H1 (cell line): ENCODE measurements at regions not wholly inside any gene's neighbourhood (a gene's known extent, or its start where the extent isn't known, plus 50 kb on each side); places are given as distances from the start of the nearest gene placed in this dataset.
"Not testable (repeated sequence)": the region's sequence is repeated elsewhere in the genome, so short reads cannot be mapped to it uniquely, and the experiment has no call there.

ENCODE experiments used
- CBX5 ChIP-seq: fragments of 300-800, 300-1000 bp; sonication (generic); IDR thresholded peaks from 2 replicates; pipeline ENCODE4 v1.7.1; 2016; ENCODE audit warnings: antibody characterized with exemption, low read length, low read depth
- CEBPB ChIP-seq: IDR thresholded peaks from 2 replicates; pipeline ENCODE4 v1.6.1; 2012; ENCODE audit warnings: low read depth, low read length
- CTCF ChIP-seq, 3 experiments: IDR thresholded peaks; 1 replicate in 2 of 3; 2 replicates in 1 of 3; pipeline versions ENCODE4 v1.5.1 to v1.6.1; 2011; ENCODE audit warnings: low read length in 3 of 3, mild to moderate bottlenecking in 3 of 3, inconsistent platforms in 2 of 3, low read depth in 1 of 3, moderate library complexity in 1 of 3; ENCODE audit not compliant: insufficient read depth in 1 of 3; ENCODE audit errors: control extremely low read depth in 1 of 3
- EP300 ChIP-seq, 2 experiments: IDR thresholded peaks; 1 replicate in 1 of 2; 2 replicates in 1 of 2; pipeline ENCODE4 v1.6.1; 2011 to 2012; ENCODE audit warnings: low read depth in 2 of 2, low read length in 2 of 2, mild to moderate bottlenecking in 2 of 2, borderline replicate concordance in 1 of 2, inconsistent platforms in 1 of 2, moderate library complexity in 1 of 2
- JUN ChIP-seq: IDR thresholded peaks from 2 replicates; pipeline ENCODE4 v1.6.1; 2011; ENCODE audit warnings: low read depth, mild to moderate bottlenecking, improper control_type of control experiment, low read length
- KDM1A ChIP-seq: fragments of 200-600, 300-600 bp; sonication (generic); IDR thresholded peaks from 2 replicates; pipeline ENCODE4 v1.7.1; 2016; ENCODE audit warnings: mild to moderate bottlenecking, low read length, borderline replicate concordance
- NRF1 ChIP-seq: IDR thresholded peaks from 2 replicates; pipeline ENCODE4 v1.6.1; 2011; ENCODE audit warnings: mild to moderate bottlenecking, low read depth, low read length, improper control_type of control experiment
- POLR2A ChIP-seq, 2 experiments: IDR thresholded peaks; 1 replicate in 1 of 2; 2 replicates in 1 of 2; pipeline ENCODE4 v1.6.1; 2011; ENCODE audit warnings: low read depth in 2 of 2, low read length in 2 of 2, mild to moderate bottlenecking in 2 of 2; ENCODE audit errors: control extremely low read depth in 1 of 2
- POLR2AphosphoS5 ChIP-seq: IDR thresholded peaks from 2 replicates; pipeline ENCODE4 v1.6.1; 2011; ENCODE audit warnings: low read depth, low read length
- POU5F1 ChIP-seq: IDR thresholded peaks from 2 replicates; pipeline ENCODE4 v1.6.1; 2011; ENCODE audit warnings: low read depth, mild to moderate bottlenecking, low read length, moderate library complexity
- YY1 ChIP-seq: IDR thresholded peaks from 2 replicates; pipeline ENCODE4 v1.6.1; 2011; ENCODE audit warnings: low read depth, mild to moderate bottlenecking, low read length

GRCh38 chr17:16865704-16866103 lies 106.2 kb downstream of the TNFRSF13B start:
- not testable (repeated sequence) for TF ChIP-seq POU5F1; EP300 (IDR thresholded peaks at IDR 0.05; ENCODE audit: borderline replicate concordance in 1 of 2, low read depth in 2 of 2, low read length in 2 of 2); POLR2AphosphoS5; JUN; CTCF (IDR thresholded peaks at IDR 0.05; ENCODE audit: control extremely low read depth in 1 of 3, insufficient read depth in 1 of 3, low read depth in 1 of 3, low read length in 3 of 3); CBX5; CEBPB; POLR2A (IDR thresholded peaks at IDR 0.05; ENCODE audit: control extremely low read depth in 1 of 2, low read depth in 2 of 2, low read length in 2 of 2); KDM1A; NRF1; YY1
